NT2/D1 (cell line): ENCODE measurements at regions not wholly inside any gene's neighbourhood (a gene's known extent, or its start where the extent isn't known, plus 50 kb on each side); places are given as distances from the start of the nearest gene placed in this dataset.

ENCODE experiments used
- YY1 ChIP-seq: IDR thresholded peaks from 2 replicates; pipeline ENCODE4 v1.6.1; 2011; ENCODE audit not compliant: insufficient read length, insufficient read depth
- ZNF274 ChIP-seq: IDR thresholded peaks from 2 replicates; pipeline ENCODE4 v1.6.1; 2011; ENCODE audit warnings: mild to moderate bottlenecking, low read depth, low read length

- TF ChIP-seq YY1 (no peak), ZNF274 (no peak)
Observed at GRCh38 chr2:119062179-119062578, 96.4 kb downstream of the C1QL2 start.
